ENCODE measurements at regions not wholly inside any gene's neighbourhood (a gene's known extent, or its start where the extent isn't known, plus 50 kb on each side); places are given as distances from the start of the nearest gene placed in this dataset.

- no peak for DNase-seq (ENCODE audit: low read depth in 3 of 3)
Observed at GRCh38 chr22:48042621-48043395, 1280.4 kb downstream of the TBC1D22A start.

- no peak for DNase-seq (ENCODE audit: low read depth in 3 of 3)
Observed at GRCh38 chr22:48039326-48039725, 1276.9 kb downstream of the TBC1D22A start.

- DNase-seq (ENCODE audit: low read depth in 3 of 3) = no peak
Observed at GRCh38 chr22:48037618-48038017, 1275.2 kb downstream of the TBC1D22A start.

GRCh38 chr22:48035897-48036296 lies 1273.4 kb downstream of the TBC1D22A start:
- no peak for DNase-seq (ENCODE audit: low read depth in 3 of 3)

- no peak for DNase-seq (ENCODE audit: low read depth in 3 of 3)
Observed at GRCh38 chr22:48031589-48031988, 1269.1 kb downstream of the TBC1D22A start.

GRCh38 chr22:48025096-48025495 lies 1262.6 kb downstream of the TBC1D22A start:
- DNase-seq (ENCODE audit: low read depth in 3 of 3) = no peak

GRCh38 chr22:48021991-48022401 lies 1259.5 kb downstream of the TBC1D22A start:
- no peak for DNase-seq (ENCODE audit: low read depth in 3 of 3)

- no peak for DNase-seq (ENCODE audit: low read depth in 3 of 3)
Observed at GRCh38 chr22:48018346-48018745, 1255.9 kb downstream of the TBC1D22A start.

GRCh38 chr22:48015701-48016100 lies 1253.3 kb downstream of the TBC1D22A start:
- no peak for DNase-seq (ENCODE audit: low read depth in 3 of 3)

GRCh38 chr22:48004936-48005335 lies 1242.5 kb downstream of the TBC1D22A start:
- DNase-seq (ENCODE audit: low read depth in 3 of 3) = no peak

- no peak for DNase-seq (ENCODE audit: low read depth in 3 of 3)
Observed at GRCh38 chr22:48004038-48004437, 1241.6 kb downstream of the TBC1D22A start.

- DNase-seq (ENCODE audit: low read depth in 3 of 3) = no peak
Observed at GRCh38 chr22:48001101-48001500, 1238.7 kb downstream of the TBC1D22A start.

- no peak for DNase-seq (ENCODE audit: low read depth in 3 of 3)
Observed at GRCh38 chr22:47997612-47998011, 1235.2 kb downstream of the TBC1D22A start.

GRCh38 chr22:47997052-47997590 lies 1234.7 kb downstream of the TBC1D22A start:
- no peak for DNase-seq (ENCODE audit: low read depth in 3 of 3)

GRCh38 chr22:47996446-47996857 lies 1234.0 kb downstream of the TBC1D22A start:
- DNase-seq (ENCODE audit: low read depth in 3 of 3) = no peak

GRCh38 chr22:47995718-47996117 lies 1233.3 kb downstream of the TBC1D22A start:
- no peak for DNase-seq (ENCODE audit: low read depth in 3 of 3)

- no peak for DNase-seq (ENCODE audit: low read depth in 3 of 3)
Observed at GRCh38 chr22:47995264-47995627, 1232.8 kb downstream of the TBC1D22A start.

- no peak for DNase-seq (ENCODE audit: low read depth in 3 of 3)
Observed at GRCh38 chr22:47994601-47995263, 1232.3 kb downstream of the TBC1D22A start.

- DNase-seq (ENCODE audit: low read depth in 3 of 3) = no peak
Observed at GRCh38 chr22:47994045-47994444, 1231.6 kb downstream of the TBC1D22A start.

GRCh38 chr22:47990481-47990880 lies 1228.0 kb downstream of the TBC1D22A start:
- no peak for DNase-seq (ENCODE audit: low read depth in 3 of 3)

- no peak for DNase-seq (ENCODE audit: low read depth in 3 of 3)
Observed at GRCh38 chr22:47987885-47988515, 1225.5 kb downstream of the TBC1D22A start.

- DNase-seq (ENCODE audit: low read depth in 3 of 3) = no peak
Observed at GRCh38 chr22:47976219-47976618, 1213.8 kb downstream of the TBC1D22A start.

- DNase-seq (ENCODE audit: low read depth in 3 of 3) = no peak
Observed at GRCh38 chr22:47967831-47968230, 1205.4 kb downstream of the TBC1D22A start.
